HG02870 (cell line): ENCODE measurements at regions not wholly inside any gene's neighbourhood (a gene's known extent, or its start where the extent isn't known, plus 50 kb on each side); places are given as distances from the start of the nearest gene placed in this dataset.

ENCODE experiments used
- ATAC-seq: cut with Tn5 transposase; IDR thresholded peaks from one replicate; pipeline ENCODE4 v1.9.1; 2021; ENCODE audit warnings: mild to moderate bottlenecking, moderate library complexity; ENCODE audit not compliant: unreplicated experiment

DNA sequence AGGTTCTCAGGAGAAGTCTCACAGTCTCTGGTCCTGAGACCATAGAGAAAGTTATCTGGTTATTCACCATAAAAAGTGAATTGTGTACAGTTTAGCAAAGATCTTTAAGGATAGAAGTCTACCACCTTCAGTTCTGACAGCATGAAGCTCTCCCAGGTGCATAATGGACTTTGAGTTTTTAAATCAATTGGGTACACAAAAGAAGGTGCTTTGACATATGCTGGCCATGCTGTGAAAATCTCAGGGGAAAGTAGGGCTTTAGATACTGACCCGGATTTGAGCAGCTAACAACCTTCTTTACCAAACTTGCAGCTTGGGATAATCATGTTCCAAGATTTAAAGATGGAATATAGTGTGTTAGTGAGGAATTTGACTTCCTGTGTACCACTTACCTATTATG, 264.2 kb downstream of the ZSWIM6 start:
- no peak for ATAC-seq

DNA sequence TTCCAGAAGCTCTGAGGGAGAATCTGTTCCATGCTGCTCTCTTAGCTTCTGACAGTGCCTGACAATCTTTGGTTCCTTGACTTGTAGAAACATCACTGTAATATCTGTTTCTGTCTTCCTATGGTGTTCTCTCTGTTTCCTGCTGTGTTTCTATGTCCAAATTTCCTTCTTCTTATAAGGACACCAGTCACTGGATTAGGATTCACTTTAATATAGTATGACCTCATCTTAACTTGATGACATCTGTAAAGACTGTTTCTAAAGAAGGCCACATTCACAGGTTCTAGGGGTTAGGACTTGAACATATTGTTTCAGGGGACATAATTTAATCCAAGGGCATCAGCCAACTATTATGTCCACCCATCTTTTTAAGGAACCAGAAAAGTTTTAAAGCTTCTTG, 265.6 kb downstream of the ZSWIM6 start:
- no peak for ATAC-seq

DNA sequence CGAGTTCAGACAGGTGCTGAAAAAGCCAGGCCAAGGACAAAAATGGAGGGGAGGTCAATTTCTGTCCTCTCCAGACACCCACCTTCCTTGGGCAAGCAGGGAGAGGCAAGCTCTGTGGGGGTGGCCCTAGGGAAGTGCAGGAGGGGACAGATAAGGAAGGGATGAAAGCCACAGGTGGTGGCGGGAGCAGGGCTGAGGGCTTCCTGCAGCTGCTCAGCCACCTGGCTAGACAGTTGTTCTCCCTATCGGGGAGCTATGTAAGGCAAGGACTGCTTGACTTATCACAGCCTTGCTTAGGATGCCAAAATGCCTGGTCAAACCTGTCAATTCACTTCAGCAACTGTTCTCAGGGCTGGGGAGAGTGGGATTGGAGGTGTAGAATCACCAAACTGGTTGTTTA, 266.1 kb downstream of the ZSWIM6 start:
- no peak for ATAC-seq

GRCh38 chr5:61599370-61600122, 267.5 kb downstream of the ZSWIM6 start:
- ATAC-seq, result no peak

DNA sequence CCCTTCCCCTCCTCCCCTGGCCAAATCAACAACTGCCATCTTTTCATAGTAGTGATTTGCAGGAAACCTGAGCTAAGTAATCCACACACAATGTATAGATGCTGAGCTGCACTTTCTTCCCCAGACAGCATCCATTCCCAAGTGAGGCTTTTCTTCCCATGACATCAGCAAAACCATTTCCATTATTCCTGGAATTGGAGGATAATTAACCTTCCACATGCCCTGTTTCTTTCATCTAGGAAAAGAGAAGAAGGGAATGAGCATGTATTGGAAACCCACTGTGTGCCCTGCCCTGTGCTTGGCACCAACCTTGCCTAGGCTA, 268.0 kb downstream of the ZSWIM6 start:
- no peak for ATAC-seq

GRCh38 chr5:61600945-61601511, 269.0 kb downstream of the ZSWIM6 start:
- no peak for ATAC-seq

GRCh38 chr5:61603211-61603908, 271.3 kb downstream of the ZSWIM6 start:
- ATAC-seq, result no peak

DNA sequence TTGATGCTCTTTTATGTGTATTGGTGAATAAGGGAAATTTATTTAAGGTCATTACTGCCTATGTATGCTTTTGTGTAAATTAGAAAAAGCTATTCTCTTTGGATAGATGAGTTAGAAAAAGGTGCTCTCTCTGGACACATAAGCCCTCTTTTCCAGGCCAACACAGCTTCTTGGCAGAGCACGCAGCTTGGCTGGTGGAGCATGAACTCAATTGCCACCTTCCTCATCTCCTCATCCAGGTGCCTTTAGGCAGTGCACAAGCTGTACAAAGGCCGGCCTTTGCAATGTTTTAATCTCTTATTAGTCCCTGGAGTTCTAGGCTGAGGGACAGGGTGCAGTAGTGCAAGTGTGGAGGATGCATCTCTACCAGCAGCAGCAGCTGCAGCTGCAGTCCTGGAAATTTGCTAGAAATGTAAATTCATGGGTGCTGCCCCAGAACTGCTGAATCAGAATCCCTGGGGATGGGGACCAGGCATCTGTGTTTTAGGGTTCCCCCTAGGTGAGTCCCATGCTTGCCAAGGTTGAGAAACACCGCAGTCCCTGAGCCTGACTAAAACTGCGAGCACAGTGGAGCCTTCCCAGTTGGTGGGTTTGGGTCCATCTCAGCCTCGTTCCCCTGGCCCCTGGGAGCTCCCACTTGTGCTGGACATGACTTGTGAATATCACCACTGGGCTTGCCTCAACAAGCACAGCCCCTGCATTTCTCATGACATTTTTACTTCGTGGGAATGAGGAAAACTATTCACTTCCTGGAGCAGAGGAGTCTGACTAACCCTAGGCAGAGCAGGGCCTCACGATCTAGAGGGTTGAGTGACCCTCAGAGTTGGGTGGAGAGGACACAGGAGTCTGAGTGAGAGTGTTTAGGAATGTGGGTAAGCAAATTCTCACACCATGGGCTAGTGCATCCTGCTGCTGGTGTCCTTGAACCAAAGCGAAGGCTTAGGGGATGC, 272.3 kb downstream of the ZSWIM6 start:
- ATAC-seq, result no peak

DNA sequence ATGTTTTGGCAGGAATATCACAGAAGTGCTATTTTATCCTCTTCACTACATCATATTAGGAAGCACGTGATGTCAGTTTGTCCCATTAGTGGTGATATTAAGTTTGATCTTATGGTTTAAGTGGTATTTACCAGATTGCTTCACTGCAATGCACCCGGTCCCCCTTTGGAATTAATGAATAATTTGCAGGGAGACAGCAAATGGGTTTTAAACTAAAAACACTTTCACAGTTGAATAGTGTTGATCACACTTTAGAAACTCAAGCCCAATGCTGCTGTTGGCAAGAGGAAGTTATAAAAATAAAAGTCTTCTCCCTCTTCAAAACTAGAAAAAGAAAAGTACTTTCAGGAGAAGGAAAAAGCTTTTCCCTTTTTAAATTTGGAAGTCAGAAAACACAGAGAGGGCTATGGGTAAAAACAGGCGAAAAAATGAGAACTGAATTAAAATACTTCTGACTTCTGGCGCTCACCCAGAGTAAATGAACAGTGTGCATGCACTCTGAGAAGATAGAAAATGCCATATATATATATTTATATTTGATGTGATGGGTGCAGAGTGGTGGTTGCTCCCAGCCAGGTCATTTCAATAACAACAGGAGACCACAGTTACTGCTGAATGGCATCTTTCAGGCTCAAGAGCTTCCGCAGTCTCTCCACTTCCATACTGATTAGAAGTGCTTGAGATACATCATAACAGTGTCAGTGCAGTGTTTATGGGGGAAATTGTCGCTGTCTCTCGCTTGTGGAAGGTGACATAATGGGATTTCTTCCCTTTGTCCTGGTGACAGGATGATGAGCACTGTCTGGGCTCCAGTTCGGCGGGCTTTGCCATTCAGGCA, 278.0 kb downstream of the ZSWIM6 start:
- no peak for ATAC-seq

GRCh38 chr5:61610678-61611024, 278.6 kb downstream of the ZSWIM6 start:
- no peak for ATAC-seq

DNA sequence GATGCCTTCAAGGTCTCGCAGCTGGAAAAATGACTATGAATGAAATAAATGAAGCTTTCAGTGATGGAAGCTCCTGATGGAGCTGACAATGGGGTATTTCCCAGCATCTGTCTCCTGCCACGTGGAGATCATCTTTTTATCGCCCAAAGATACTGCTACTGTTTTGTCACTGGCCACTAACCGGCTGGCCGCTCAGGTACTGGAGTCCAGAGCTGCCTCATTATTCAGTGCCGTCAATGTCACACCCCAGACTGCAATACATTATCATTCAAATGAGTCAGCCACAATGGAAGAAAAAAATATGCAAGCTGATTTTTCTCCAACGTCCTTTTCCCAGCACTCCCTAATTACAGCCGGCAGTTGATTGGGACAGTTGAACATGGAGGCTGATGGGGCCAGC, 280.4 kb downstream of the ZSWIM6 start:
- no peak for ATAC-seq

DNA sequence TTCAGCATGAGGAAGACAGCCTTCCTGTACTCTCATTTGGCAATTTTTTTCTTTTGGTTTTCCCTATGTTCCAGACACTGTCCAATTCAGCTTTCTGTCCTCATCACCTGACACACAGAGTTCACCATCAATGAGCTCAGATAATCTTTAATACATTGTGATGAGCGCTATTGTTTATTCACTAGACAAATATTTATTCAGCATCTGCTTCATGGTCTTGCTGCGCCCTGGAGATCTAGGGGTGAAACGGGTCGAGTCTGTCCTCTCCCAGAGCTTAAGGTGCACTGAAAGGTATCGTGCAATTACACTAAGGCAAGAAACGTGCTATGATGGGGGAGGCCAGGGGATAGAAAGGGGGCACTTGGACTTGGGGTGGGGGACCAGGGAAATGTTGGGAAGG, 281.6 kb downstream of the ZSWIM6 start:
- no peak for ATAC-seq

- ATAC-seq, result no peak
These were observed 282.5 kb downstream of the ZSWIM6 start for GRCh38 chr5:61614606-61615005.

DNA sequence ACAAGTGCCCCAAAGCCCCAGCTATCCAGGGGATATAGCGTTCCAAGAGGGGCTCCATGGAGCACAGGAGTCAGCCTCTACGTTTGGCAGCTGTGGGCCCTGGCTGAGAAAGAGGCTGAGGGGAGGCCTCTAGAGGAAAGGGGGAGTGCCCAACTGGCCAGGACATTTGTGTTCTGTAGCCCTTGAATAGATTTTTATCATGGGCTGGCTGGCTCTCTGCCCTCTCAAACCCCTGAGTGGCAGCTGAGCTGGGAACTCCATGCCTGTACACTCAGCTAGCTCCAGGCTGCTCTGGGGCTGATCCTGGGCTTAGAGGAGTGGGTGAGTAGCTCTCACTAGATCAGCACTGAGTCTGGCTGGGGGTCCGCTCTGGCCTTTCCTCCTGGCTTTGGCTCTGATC, 285.0 kb downstream of the ZSWIM6 start:
- ATAC-seq, result no peak

- no peak for ATAC-seq
These were observed 286.0 kb downstream of the ZSWIM6 start for GRCh38 chr5:61617995-61618525.

- ATAC-seq, result no peak
These were observed 286.5 kb downstream of the ZSWIM6 start for GRCh38 chr5:61618577-61618976.

DNA sequence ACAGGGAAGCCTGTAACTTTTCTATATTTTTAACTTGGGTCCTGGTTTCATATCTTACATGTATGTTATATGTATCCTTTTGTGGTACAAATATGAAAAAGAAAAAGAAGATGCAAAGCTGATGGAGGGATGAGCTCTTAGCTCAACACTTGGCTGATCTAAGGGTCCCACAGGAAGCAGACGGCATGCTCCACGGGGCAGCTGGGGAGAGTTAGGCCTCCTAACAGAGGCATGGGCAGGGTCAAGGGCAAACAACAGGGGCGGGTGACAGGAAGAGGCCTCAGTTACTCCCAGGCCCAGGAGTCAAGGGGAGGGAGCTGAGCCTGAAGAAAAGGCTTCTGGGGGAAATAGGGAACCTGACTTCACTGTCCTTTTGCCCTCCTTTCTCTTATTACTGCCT, 287.2 kb downstream of the ZSWIM6 start:
- no peak for ATAC-seq

DNA sequence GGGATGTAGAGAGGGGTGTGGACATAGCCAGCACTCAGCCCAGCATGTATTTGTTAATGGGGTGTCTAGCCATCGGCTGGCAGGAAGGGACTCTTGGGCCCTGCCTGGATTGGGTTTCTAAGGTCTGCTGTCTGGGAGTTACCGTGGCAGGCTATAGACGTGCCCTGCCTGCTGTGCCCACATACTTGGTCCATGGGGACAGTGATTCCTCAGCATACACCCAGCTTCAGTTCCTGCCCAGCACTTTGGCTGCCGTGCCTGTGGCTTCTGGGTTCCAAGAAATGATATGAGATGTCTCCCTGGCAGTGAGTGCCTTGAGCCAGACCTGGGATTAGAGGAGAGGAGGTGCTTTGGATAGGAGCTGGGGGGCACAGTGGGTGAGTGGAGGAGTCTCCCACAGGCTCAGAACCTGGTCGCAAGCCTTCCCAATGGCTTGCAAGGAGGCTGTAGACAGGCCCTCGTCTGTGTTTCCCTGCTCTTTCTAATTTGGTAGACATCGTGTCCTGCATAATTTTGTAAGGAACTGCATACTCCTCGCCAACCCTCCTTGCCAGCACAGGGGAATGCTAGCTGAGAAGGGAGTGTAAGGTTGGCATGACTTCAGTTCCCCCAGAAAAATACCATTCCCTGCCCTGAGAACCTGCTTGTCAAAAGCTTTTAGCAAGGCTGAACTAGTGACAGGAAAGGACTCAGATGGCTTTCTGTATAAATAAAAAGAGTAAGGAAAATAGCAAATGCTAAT, 287.9 kb downstream of the ZSWIM6 start:
- ATAC-seq, result no peak

- ATAC-seq, result no peak
These were observed 288.7 kb downstream of the ZSWIM6 start for GRCh38 chr5:61620699-61621182.
